ENCODE measurements at regions not wholly inside any gene's neighbourhood (a gene's known extent, or its start where the extent isn't known, plus 50 kb on each side); places are given as distances from the start of the nearest gene placed in this dataset.
"Not testable (repeated sequence)": the region's sequence is repeated elsewhere in the genome, so short reads cannot be mapped to it uniquely, and the experiment has no call there.

DNA sequence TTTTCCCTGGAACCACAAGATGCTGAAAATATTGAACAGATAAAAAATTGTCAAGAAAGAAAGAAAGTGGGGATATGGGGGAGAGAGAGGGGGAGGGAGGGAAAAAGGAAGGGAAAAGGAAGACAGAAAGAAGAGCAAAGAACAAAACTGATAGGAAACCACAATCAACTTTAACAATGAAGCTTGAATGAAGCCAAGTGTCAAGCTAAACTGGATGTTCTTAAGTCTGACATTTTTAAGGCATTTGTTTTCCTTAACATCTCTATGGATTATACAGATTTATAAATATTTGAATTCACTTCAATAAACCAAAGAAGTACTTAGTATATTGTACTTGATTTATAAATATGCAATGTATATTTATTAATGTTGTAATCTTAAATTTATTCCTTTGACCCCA, 197.6 kb upstream of the SMLR1 start:
- H3K27me3 Mint-ChIP-seq (ENCODE audit: low read depth) = no peaks in the 10 kb centered on the region

DNA sequence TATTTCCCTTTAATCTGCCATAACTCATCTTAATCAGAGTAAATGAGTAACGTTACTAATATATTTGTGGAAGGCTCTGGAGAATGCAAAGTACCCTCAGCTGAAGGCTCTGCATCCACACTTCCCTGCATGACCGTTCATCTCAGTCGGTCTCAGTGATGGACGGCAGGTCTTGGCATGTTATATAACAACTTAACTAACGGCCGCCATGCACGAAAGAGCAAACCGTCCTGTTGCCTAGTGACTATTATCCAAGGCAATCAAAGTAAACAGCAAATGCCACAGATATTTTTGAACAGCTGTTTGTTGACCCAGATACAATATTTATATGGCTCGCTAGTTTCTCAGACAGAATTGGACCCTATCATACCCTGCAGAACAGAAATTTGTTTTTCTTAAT, 194.9 kb upstream of the SMLR1 start:
- peak overlapping the region; percentile 7 for H3K27ac Mint-ChIP-seq
- no peaks in the 10 kb centered on the region for H3K27me3 Mint-ChIP-seq (ENCODE audit: low read depth)
- peaks cover 11% of the 10 kb centered on the region for H3K9me3 Mint-ChIP-seq
- peaks cover 2% of the 10 kb centered on the region for H3K36me3 Mint-ChIP-seq
- H3K4me3 Mint-ChIP-seq = no peak overlapping the region
- DNase-seq (ENCODE audit: low spot score in 2 of 2, unreplicated experiment in 2 of 2) = no peak
- TF ChIP-seq, protein P1, sequence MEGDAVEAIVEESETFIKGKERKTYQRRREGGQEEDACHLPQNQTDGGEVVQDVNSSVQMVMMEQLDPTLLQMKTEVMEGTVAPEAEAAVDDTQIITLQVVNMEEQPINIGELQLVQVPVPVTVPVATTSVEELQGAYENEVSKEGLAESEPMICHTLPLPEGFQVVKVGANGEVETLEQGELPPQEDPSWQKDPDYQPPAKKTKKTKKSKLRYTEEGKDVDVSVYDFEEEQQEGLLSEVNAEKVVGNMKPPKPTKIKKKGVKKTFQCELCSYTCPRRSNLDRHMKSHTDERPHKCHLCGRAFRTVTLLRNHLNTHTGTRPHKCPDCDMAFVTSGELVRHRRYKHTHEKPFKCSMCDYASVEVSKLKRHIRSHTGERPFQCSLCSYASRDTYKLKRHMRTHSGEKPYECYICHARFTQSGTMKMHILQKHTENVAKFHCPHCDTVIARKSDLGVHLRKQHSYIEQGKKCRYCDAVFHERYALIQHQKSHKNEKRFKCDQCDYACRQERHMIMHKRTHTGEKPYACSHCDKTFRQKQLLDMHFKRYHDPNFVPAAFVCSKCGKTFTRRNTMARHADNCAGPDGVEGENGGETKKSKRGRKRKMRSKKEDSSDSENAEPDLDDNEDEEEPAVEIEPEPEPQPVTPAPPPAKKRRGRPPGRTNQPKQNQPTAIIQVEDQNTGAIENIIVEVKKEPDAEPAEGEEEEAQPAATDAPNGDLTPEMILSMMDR (IDR thresholded peaks at IDR 0.05; ENCODE audit: unreplicated experiment) = no peak
- peaks cover 11% of the 10 kb centered on the region for H3K4me1 Mint-ChIP-seq

More for the DNA sequence above, 197.6 kb upstream of the SMLR1 start:
- H3K27ac Mint-ChIP-seq = no peak overlapping the region
- TF ChIP-seq, protein P1 (IDR thresholded peaks at IDR 0.05; ENCODE audit: unreplicated experiment) = no peak
- no peaks in the 10 kb centered on the region for H3K36me3 Mint-ChIP-seq
- H3K4me3 Mint-ChIP-seq = no peak overlapping the region
- peaks cover 20% of the 10 kb centered on the region for H3K4me1 Mint-ChIP-seq
- DNase-seq (ENCODE audit: low spot score in 2 of 2, unreplicated experiment in 2 of 2) = no peak
- H3K9me3 Mint-ChIP-seq = no peaks in the 10 kb centered on the region

DNA sequence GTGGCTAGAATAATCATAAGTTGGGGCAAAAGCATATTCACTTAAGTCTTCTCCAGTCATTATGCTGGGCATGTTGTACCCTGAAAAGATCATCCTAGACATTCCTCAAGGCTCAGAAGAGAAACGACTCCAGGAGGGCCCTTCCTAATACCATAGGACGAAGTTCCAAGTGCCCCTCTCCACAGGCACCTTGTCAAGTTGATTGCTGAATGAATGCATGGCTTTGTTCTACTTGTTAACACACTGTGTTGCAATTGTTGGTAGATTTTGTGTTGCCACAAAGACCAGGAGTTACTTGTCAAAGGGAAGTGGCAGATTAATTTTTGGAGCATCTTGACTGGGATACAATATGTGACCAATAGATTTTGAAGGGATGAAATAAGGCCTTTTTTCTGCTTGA, 194.3 kb upstream of the SMLR1 start:
- Mint-ChIP-seq H3K36me3 (peaks cover 6% of the 10 kb centered on the region), H3K4me1 (peaks cover 11% of the 10 kb centered on the region), H3K27me3 (ENCODE audit: low read depth) (no peaks in the 10 kb centered on the region), H3K4me3 (no peak overlapping the region), H3K9me3 (peaks cover 17% of the 10 kb centered on the region), H3K27ac (no peak overlapping the region)
- DNase-seq (ENCODE audit: low spot score in 2 of 2, unreplicated experiment in 2 of 2) = no peak
- TF ChIP-seq, protein P1 (IDR thresholded peaks at IDR 0.05; ENCODE audit: unreplicated experiment) = no peak

DNA sequence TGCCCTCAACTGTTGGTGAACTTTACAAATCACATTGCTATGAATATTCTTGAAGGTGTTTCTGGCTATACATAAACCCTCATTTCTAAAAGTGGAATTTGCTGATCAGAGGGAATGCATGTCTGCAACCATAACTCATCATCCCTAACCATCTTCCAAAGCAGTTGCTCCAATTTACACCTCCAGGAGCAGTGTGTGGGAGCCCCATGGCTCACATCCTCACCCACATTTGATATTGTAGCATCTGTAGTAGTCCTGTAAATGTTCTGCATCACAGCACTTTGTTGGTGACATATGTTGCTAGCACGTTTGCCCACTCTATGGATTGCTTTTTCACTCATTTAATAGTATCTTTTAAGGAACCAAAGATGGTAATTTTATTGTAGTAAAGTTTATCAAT, 183.8 kb upstream of the SMLR1 start:
- no peak for DNase-seq (ENCODE audit: low spot score in 2 of 2, unreplicated experiment in 2 of 2)
- H3K27ac Mint-ChIP-seq = no peak overlapping the region

DNA sequence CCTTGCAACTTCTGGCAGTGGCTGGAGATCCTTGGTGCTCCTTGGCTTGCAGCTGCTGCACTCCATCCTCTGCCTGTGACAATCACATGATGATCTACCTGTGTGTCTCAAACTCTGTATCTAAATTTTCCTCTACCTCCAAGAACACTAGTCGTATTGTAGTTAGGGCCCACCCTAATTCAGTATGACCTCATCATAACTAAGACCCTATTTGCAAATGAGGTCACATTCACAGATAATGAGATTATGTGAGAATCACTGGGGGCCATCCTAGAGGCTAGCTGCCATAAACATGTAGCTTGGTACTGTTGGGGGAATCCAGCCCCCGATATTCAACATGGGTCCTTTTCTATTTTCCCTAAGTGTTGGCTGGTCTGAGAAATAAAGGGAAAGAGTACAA, 183.0 kb upstream of the SMLR1 start:
- no peaks in the 10 kb centered on the region for H3K27me3 Mint-ChIP-seq (ENCODE audit: low read depth)
- DNase-seq (ENCODE audit: low spot score in 2 of 2, unreplicated experiment in 2 of 2) = no peak
- no peak overlapping the region for H3K4me3 Mint-ChIP-seq
- H3K4me1 Mint-ChIP-seq = peaks cover 5% of the 10 kb centered on the region
- H3K9me3 Mint-ChIP-seq = peaks cover 26% of the 10 kb centered on the region
- TF ChIP-seq, protein P1 (IDR thresholded peaks at IDR 0.05; ENCODE audit: unreplicated experiment) = no peak
- peaks cover 6% of the 10 kb centered on the region for H3K36me3 Mint-ChIP-seq
- no peak overlapping the region for H3K27ac Mint-ChIP-seq

More for the DNA sequence above, 183.8 kb upstream of the SMLR1 start:
- peaks cover 32% of the 10 kb centered on the region for H3K9me3 Mint-ChIP-seq
- no peaks in the 10 kb centered on the region for H3K27me3 Mint-ChIP-seq (ENCODE audit: low read depth)
- no peak overlapping the region for H3K4me3 Mint-ChIP-seq
- TF ChIP-seq, protein P1 (IDR thresholded peaks at IDR 0.05; ENCODE audit: unreplicated experiment) = no peak
- peaks cover 5% of the 10 kb centered on the region for H3K4me1 Mint-ChIP-seq
- peaks cover 10% of the 10 kb centered on the region for H3K36me3 Mint-ChIP-seq

DNA sequence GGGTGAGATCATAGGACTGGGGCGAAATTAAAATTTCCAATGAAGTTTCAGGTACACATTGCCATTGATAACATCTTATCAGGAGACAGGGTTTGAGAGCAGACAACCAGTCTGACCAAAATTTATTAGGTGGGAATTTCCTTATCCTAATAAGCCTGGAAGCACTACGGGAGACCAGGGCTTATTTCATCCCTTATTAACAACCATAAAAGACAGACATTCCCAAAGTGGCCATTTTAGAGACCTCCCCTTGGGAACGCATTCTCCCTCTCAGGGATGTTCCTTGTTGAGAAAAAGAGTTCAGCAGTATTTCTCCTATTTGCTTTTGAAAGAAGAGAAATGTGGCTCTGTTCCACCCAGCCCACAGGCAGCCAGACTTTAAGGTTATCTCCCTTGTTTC, 182.4 kb upstream of the SMLR1 start:
- not testable (repeated sequence) for H3K27ac Mint-ChIP-seq; H3K4me1 Mint-ChIP-seq; H3K27me3 Mint-ChIP-seq (ENCODE audit: low read depth); H3K4me3 Mint-ChIP-seq; H3K36me3 Mint-ChIP-seq; DNase-seq (ENCODE audit: low spot score in 2 of 2, unreplicated experiment in 2 of 2)
- H3K9me3 Mint-ChIP-seq = peaks cover 22% of the 10 kb centered on the region

All from mesothelial cell of epicardium (in vitro differentiated cells).